Left colon (tissue), 2 donors: ENCODE measurements at regions not wholly inside any gene's neighbourhood (a gene's known extent, or its start where the extent isn't known, plus 50 kb on each side); places are given as distances from the start of the nearest gene placed in this dataset.
A peak's percentile ranks its signal among the peaks of the same experiment; 100 is the strongest.

ENCODE experiments used
- ATAC-seq: fragments of 200-7000 bp; cut with Tn5 transposase; one replicate; pipeline ENCODE4 v1.9.1; 2020; ENCODE audit warnings: mild to moderate bottlenecking, moderate library complexity
- DNase-seq, 2 donors: peaks; one replicate each; pipeline ENCODE4 v3.0.0-alpha.2; 2020
- intact Hi-C, 2 donors: fragments of 100-400 bp; cut with DNase I in 1 of 2; cut with micrococcal nuclease in 1 of 2; formaldehyde crosslinking; loops; one replicate each; pipeline versions ENCODE4 v1.11.2 to v1.14.0; 2022; cut with DNase I, micrococcal nuclease
- donor health status: DM: no; HTN: no; CAD: no.
- donor health status: DM: yes; HTN: yes; CAD: no.

- no peak for DNase-seq
- intact Hi-C loops: no loop called here
- no peak for ATAC-seq
Measured at GRCh38 chr6:14612016-14612980, 494.7 kb downstream of the CD83 start.

- intact Hi-C loops: no loop called here
- DNase-seq (no peak), ATAC-seq (no peak)
Measured at GRCh38 chr6:14614631-14615030, 497.1 kb downstream of the CD83 start.

- ATAC-seq (no peak), DNase-seq (no peak)
- intact Hi-C loops: no loop called here
Measured at GRCh38 chr6:14616656-14617055, 499.1 kb downstream of the CD83 start.

- ATAC-seq (no peak), DNase-seq (no peak)
- intact Hi-C loops: no loop called here
Measured at GRCh38 chr6:14618759-14619418, 501.3 kb downstream of the CD83 start.

DNA sequence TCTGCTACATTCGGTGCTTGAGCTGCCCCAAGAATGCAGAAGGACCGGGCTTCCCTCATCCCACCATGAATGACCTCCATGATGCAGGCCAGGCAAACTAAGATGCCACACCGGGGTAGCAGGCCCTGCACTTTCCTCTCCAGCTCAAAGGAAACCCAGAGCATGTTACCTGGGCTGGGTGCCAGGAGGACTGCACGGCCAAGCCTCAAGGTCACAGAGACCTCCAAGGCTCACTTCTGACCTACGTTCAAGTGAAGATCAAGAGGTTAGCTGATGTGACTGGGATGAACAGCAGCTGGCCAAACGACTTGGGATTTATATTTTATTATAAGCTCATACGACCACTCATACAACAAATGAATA is 501.8 kb downstream of the CD83 start:
- intact Hi-C loops: no loop called here
- DNase-seq (no peak), ATAC-seq (no peak)

DNA sequence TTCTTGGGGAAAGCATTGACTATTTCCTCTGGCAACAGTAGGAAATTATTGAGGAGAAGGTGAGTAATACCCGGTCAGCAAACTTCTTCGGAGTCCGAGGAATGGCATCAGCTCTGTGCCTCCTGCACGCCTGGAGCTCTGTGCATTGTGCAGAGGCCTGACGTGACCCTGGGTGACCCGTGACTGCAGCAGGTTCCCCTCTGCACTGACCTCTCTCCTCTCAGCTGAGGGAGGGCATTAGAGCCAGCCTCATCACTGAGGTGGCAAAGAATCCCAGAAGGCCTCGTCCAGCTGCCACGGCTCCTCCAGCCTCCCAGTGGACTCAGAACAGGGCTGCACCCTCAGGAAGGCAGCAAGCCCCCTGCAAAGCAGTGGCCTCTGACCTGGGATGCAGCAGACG is 502.9 kb downstream of the CD83 start:
- ATAC-seq (no peak), DNase-seq (no peak)
- intact Hi-C loops: no loop called here

GRCh38 chr6:14621518-14621917 is 503.9 kb downstream of the CD83 start:
- intact Hi-C loops: no loop called here
- DNase-seq (no peak), ATAC-seq (peak; percentile 52)

- intact Hi-C loops: no loop called here
- DNase-seq (no peak), ATAC-seq (peak; percentile 68)
Measured at GRCh38 chr6:14622085-14622484, 504.5 kb downstream of the CD83 start.

GRCh38 chr6:14622909-14623505 is 505.4 kb downstream of the CD83 start:
- DNase-seq (no peak), ATAC-seq (peak; percentile 81)
- intact Hi-C loops: no loop called here

DNA sequence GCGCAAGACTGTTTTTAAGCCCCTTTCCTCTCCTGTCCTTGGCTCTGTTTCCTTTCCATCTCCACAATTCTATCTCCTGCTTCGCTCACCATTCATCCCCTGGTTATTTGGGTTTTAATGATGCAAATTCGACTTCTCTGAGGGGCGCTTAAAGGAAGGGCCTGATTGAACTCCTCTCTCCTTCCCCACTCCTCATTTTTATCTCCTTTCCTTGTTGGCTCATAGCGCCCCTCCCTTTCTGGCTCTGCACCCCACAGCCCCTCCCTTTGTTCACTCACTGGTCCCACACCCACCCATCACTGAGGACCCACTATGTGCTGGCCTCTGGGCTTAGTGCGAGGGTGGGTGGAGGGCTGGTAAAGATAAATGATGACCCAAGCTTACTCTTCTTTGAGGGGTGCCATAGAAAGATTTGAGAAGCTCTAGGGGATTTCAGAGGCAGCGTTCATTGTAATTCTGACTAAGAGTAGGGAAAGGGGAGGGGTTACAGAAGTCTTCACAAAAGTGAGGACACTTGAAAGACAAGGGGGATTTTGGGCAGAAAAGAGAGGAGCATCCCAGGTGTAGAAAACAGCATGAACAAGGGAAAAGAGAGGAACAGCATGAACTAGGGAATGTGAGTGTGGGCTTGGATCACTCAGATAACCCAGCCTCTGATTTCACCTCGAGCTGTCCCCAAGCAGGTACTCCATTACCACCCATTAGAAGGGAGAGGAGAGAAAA is 507.8 kb downstream of the CD83 start:
- intact Hi-C loops: no loop called here
- ATAC-seq (no peak), DNase-seq (no peak)

DNA sequence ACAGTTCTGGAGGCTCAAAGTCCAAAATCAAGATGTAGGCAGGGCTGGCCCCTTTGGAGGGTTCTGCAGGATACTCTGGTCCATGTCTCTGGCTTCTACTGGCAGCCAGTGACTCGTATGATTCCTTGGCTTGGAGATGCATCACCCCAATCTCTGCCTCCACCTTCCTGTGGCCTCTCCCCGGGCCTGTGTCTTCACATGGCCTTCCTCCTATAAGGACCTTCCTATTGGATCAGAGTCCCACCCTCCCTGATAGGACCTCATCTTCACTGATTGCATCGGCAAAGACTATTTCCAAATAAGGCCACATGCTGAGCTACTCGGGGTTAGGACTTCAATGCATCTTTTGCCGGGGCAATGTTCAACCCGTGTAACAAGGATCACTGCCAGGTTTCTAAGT is 509.0 kb downstream of the CD83 start:
- DNase-seq (no peak), ATAC-seq (no peak)
- intact Hi-C loops: no loop called here

GRCh38 chr6:14630016-14630415 is 512.4 kb downstream of the CD83 start:
- no peak for DNase-seq
- intact Hi-C loops: no loop called here
- no peak for ATAC-seq

DNA sequence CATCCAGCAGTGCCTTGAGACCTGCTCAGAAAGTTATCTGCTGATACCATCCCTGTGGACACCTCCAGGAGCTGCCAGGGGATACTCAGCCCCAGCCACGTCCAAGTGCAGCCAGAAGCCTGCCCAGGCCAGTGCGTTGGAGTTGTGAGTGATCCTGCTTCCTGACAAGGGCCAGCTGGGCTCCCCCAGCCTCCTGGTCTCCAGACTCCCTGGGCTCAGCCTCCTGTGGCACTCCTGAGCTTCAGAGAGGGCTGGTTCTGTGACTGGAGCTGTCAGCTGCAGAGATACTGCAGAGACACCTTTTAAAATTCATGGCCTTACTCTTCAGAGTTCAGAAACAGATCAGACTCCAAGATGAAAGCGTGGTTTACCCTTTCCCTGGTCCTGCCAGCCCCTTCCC is 515.9 kb downstream of the CD83 start:
- intact Hi-C loops: no loop called here
- ATAC-seq: no peak
- no peak for DNase-seq

DNA sequence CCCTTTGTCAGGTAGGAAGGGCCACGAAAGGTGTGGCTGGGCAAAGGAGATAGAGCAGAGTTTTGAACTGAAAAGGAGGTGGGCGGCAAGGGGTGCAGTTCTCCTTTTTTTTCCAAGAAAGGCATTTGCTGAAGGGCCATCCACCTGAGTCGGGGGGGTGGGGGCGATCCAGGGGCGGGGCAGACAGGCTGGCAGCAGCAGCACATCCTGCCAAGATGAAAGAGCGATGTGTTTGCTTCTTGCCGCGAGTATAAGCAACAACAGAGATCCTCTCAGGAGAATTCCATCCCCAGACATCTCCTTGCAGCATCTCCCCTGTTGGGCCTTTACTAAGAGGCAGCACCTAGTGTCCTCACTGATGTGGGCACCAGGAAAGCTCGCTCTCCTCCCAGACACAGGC is 516.5 kb downstream of the CD83 start:
- ATAC-seq: no peak
- intact Hi-C loops: no loop called here
- DNase-seq: no peak

DNA sequence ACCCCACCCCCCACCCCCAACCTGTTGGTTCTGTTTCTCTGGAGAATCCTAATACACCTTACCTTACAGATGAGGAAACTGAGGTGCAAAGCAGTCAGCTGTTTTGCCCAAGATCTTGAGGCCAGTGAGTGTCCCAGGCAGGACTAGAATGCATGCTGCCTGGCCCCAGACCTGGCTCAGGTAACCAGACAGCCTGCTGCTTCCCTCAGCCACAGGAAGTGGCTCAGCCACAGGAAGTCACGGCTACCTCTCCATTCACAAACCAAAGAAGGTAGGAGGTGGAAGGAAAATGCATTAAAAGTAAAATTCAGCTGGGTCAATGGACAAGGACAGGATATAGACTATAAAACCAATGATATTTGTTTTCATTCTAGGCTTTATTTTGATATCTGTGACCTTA is 517.6 kb downstream of the CD83 start:
- DNase-seq: no peak
- intact Hi-C loops: no loop called here
- ATAC-seq: no peak

- ATAC-seq (no peak), DNase-seq (no peak)
- intact Hi-C loops: no loop called here
Measured at GRCh38 chr6:14635934-14636591, 518.5 kb downstream of the CD83 start.

DNA sequence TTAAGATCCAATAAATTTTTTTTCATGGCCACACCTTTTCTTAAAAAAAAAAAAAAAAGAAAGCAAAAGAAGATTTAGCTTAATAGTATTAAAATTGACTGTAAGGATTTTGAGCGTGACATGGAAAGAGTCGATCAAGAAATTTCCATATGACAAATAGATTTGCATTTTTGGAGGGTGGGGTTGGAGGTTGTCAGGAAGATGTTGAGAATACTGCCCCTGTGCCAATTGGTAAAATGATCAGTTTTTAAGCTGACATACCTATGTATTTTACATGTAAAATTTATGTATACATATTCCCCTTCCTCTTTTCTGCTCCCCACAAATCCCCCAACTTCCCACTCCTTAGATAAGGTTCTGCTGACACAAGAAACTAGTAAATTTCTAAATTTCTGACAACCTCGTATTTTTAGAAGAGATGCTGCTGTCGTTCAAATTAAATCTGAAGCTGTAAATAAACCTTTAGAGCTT is 520.9 kb downstream of the CD83 start:
- intact Hi-C loops: no loop called here
- no peak for DNase-seq
- no peak for ATAC-seq

GRCh38 chr6:14638906-14639761 is 521.6 kb downstream of the CD83 start:
- intact Hi-C loops: no loop called here
- DNase-seq (no peak), ATAC-seq (peak; percentile 75)
